Urothelium cell line (cell line): ENCODE measurements at regions not wholly inside any gene's neighbourhood (a gene's known extent, or its start where the extent isn't known, plus 50 kb on each side); places are given as distances from the start of the nearest gene placed in this dataset.

Source experiments
- DNase-seq: peaks from one replicate; pipeline ENCODE4 v3.0.0; 2011; ENCODE audit warnings: low spot score, mixed read lengths
- FAIRE-seq: peaks from 2 replicates; lab custom pipeline; 2011; peaks lifted over from hg19 to GRCh38; lab: Jason Lieb, UNC

DNA sequence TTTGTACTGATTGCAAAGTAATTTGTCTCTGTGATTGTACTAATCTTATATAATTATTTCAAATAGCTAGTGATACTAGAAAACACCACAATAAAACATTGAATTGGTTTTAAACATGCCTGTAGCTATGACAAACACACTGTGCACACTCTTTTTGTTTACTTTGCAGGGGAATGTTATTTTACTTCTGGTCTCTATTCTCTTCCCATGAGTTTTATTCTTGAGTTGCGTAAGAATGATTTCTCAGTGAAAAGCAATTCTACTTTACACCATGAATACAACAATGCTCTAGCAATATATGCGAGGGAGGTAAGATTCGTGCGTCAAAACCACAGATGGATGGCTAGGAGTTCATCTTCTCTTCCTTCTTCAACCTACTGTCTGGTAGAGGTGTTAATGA is 68.4 kb upstream of the PHACTR1 start:
- DNase-seq (no peak), FAIRE-seq (no peak)

DNA sequence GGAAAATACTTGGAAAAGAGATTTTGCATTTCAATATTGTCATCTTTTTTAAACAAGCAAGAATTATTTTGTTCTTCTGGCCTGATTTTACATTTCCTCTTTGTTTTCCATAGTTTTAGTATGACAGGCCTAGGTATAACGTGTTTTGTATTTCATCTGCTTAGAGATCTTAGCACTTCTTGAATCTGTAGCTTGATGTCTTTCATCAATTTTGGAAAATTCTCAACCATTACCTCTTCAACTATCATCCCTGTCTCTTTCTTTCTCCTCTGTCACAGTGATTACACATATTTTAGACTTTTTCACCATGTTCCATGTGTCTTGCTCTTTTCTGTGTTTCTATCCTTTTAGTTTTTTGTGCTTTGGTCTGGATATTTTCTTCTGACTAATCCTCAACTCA is 67.2 kb upstream of the PHACTR1 start:
- DNase-seq (no peak), FAIRE-seq (no peak)

- FAIRE-seq, result no peak
- no peak for DNase-seq
These were observed 63.1 kb upstream of the PHACTR1 start for GRCh38 chr6:12653486-12653885.

DNA sequence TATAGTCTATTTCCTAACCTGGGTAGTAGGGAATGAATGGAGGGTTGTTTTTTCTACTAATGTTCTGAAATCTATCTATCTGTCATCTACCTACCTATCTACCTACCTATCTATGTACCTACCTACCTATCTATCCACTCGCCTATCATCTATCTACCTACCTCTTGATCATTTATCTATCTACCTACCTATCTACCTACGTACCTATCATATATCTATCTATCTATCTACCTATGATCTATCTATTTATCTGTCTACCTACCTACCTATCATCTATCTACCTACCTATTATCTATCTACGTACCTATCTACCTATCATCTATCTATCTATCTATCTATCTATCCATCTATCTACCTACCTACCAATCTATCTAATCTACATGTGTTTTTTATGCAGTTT is 62.5 kb upstream of the PHACTR1 start:
- DNase-seq (no peak), FAIRE-seq (no peak)

DNA sequence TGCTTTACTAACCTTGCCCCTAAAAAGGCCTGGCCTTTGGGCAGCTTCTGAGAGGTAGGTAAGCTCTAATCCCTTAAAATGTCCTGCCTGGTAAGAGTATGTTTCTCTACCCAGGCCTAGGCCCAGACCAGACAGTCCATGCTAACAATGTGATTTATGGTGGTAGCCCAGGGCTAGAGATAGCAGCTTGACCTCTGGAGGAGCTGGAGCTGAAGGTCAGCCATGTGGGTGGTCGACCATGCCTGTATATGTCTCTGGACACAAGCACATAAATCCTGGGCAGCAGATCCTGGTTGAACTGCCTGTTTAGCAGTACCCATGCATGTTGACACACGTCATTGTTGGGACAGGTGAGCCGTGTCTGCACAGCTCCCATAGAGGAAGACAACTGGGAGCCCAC is 62.1 kb upstream of the PHACTR1 start:
- FAIRE-seq (no peak), DNase-seq (no peak)

- DNase-seq (no peak), FAIRE-seq (no peak)
These were observed 59.7 kb upstream of the PHACTR1 start for GRCh38 chr6:12656906-12657305.

DNA sequence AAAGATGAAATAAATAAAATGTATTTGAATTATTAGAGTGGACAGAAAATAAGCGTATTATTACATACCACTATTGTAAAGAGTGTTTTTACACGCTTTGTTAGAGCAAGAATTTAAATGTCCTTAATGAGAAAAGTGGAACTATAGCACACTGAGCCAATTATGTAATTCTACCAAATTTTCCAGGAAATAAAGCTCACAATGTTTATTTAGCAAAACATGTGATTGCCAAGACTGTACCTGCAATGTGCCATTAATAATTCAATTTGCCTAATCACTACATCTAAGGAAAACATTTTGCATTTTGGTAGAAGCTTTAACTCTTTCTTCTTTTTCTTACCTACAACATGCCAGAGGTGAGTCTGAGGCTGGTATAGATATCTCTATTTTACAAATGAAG is 58.7 kb upstream of the PHACTR1 start:
- no peak for FAIRE-seq

GRCh38 chr6:12661432-12662089 is 55.0 kb upstream of the PHACTR1 start:
- no peak for FAIRE-seq
- no peak for DNase-seq

More for the DNA sequence above, 58.7 kb upstream of the PHACTR1 start:
- DNase-seq, result no peak
